GM23338 (cell line): ENCODE measurements at regions not wholly inside any gene's neighbourhood (a gene's known extent, or its start where the extent isn't known, plus 50 kb on each side); places are given as distances from the start of the nearest gene placed in this dataset.
A peak's percentile ranks its signal among the peaks of the same experiment; 100 is the strongest.

Experiments
- ATAC-seq: fragments of 200-7000 bp; cut with Tn5 transposase; 3 replicates; pipeline ENCODE4 v1.9.1; 2020
- DNase-seq: peaks from one replicate; pipeline ENCODE4 v3.0.0-alpha.2; 2015; ENCODE audit warnings: low spot score
- H2AFZ ChIP-seq: fragments of 200-600 bp; sonication (generic); 2 replicates; pipeline ENCODE4 v1.8.0; 2016; ENCODE audit warnings: antibody characterized with exemption, mild to moderate bottlenecking, moderate library complexity
- H3F3A ChIP-seq: fragments of 200-600 bp; sonication (generic); replicated peaks from 2 replicates; pipeline ENCODE4 v1.8.0; 2017; ENCODE audit warnings: antibody characterized with exemption, mixed run types, low read depth
- H3K27ac ChIP-seq: fragments of 200-600 bp; sonication (generic); 2 replicates; pipeline ENCODE4 v1.6.1; 2016; ENCODE audit warnings: low read depth
- H3K27me3 ChIP-seq: fragments of 200-600 bp; sonication (generic); 2 replicates; pipeline ENCODE4 v1.8.0; 2016; ENCODE audit warnings: mild to moderate bottlenecking, mixed run types, moderate library complexity; ENCODE audit not compliant: insufficient read depth
- H3K36me3 ChIP-seq: fragments of 200-600 bp; sonication (generic); 2 replicates; pipeline ENCODE4 v1.8.0; 2016; ENCODE audit warnings: mild to moderate bottlenecking; ENCODE audit not compliant: insufficient read depth
- H3K4me1 ChIP-seq: fragments of 200-600 bp; sonication (generic); 2 replicates; pipeline ENCODE4 v1.8.0; 2016; ENCODE audit warnings: mild to moderate bottlenecking, moderate library complexity; ENCODE audit not compliant: insufficient read depth
- H3K4me2 ChIP-seq: fragments of 200-600 bp; sonication (generic); 2 replicates; pipeline ENCODE4 v1.7.1; 2017; ENCODE audit warnings: mixed run types
- H3K4me3 ChIP-seq: fragments of 200-600 bp; sonication (generic); 2 replicates; pipeline ENCODE4 v1.6.1; 2016; ENCODE audit warnings: mixed run types
- H3K79me2 ChIP-seq: fragments of 200-600 bp; sonication (generic); replicated peaks from 2 replicates; pipeline ENCODE4 v1.8.0; 2017; ENCODE audit warnings: mild to moderate bottlenecking; ENCODE audit not compliant: insufficient read depth
- H3K9me2 ChIP-seq: fragments of 200-600 bp; sonication (generic); 2 replicates; pipeline ENCODE4 v1.8.0; 2017; ENCODE audit not compliant: insufficient read depth
- H4K20me1 ChIP-seq: fragments of 200-600 bp; sonication (generic); replicated peaks from 2 replicates; pipeline ENCODE4 v1.8.0; 2017; ENCODE audit warnings: mild to moderate bottlenecking; ENCODE audit not compliant: insufficient read depth
- H3K27ac Mint-ChIP-seq: 2 replicates; pipeline ENCODE4 v1.8.0; 2020; ENCODE audit warnings: inconsistent platforms, mild to moderate bottlenecking, moderate library complexity, mixed read lengths
- H3K27me3 Mint-ChIP-seq: 3 replicates; pipeline ENCODE4 v1.8.0; 2022; ENCODE audit warnings: low read depth, mild to moderate bottlenecking, moderate library complexity, mixed read lengths, inconsistent platforms; ENCODE audit not compliant: insufficient read depth, poor library complexity
- H3K36me3 Mint-ChIP-seq: 3 replicates; pipeline ENCODE4 v1.8.0; 2021; ENCODE audit warnings: low read depth, mild to moderate bottlenecking, inconsistent platforms, moderate library complexity, mixed read lengths
- H3K4me1 Mint-ChIP-seq: 3 replicates; pipeline ENCODE4 v1.8.0; 2020; ENCODE audit warnings: mild to moderate bottlenecking, inconsistent platforms, mixed read lengths
- H3K4me3 Mint-ChIP-seq: 3 replicates; pipeline ENCODE4 v1.8.0; 2021; ENCODE audit warnings: moderate library complexity, mild to moderate bottlenecking, inconsistent platforms, mixed read lengths
- H3K9me3 Mint-ChIP-seq: 3 replicates; pipeline ENCODE4 v1.8.0; 2020; ENCODE audit warnings: moderate library complexity, mild to moderate bottlenecking, inconsistent platforms, mixed read lengths
- CREB1 ChIP-seq: fragments of 250-450 bp; sonication (Bioruptor Pico); IDR thresholded peaks from 2 replicates; pipeline ENCODE4 v1.5.0; 2020; ENCODE audit warnings: low read depth, mild to moderate bottlenecking, moderate library complexity
- CTCF ChIP-seq, 2 experiments: fragments of 200-600 bp in 1 of 2; sonication (generic) in 1 of 2; conservative IDR thresholded peaks; 2 replicates each; pipeline versions ENCODE4 v1.5.1 to v1.6.1; 2016 to 2017; ENCODE audit warnings: antibody characterized with exemption in 2 of 2, low read depth in 2 of 2, mild to moderate bottlenecking in 2 of 2, moderate library complexity in 1 of 2
- ETS1 ChIP-seq: IDR thresholded peaks from 2 replicates; pipeline ENCODE4 v1.6.1; 2016; ENCODE audit warnings: antibody characterized with exemption
- EZH2 ChIP-seq: fragments of 200-600 bp; sonication (generic); IDR thresholded peaks from one replicate; pipeline ENCODE4 v1.8.0; 2017; ENCODE audit warnings: antibody characterized with exemption, mild to moderate bottlenecking, low read depth; ENCODE audit not compliant: unreplicated experiment
- EZH2phosphoT487 ChIP-seq: fragments of 200-600 bp; sonication (generic); IDR thresholded peaks from one replicate; pipeline ENCODE4 v1.8.1; 2018; ENCODE audit warnings: antibody characterized with exemption; ENCODE audit not compliant: unreplicated experiment
- JUNB ChIP-seq: IDR thresholded peaks from one replicate; pipeline ENCODE4 v1.6.1; 2016; ENCODE audit warnings: antibody characterized with exemption; ENCODE audit not compliant: unreplicated experiment
- NANOG ChIP-seq: IDR thresholded peaks from 2 replicates; pipeline ENCODE4 v1.6.1; 2016; ENCODE audit warnings: antibody characterized with exemption, borderline replicate concordance
- POLR2AphosphoS5 ChIP-seq: IDR thresholded peaks from 2 replicates; pipeline ENCODE4 v1.6.1; 2016; ENCODE audit warnings: antibody characterized with exemption, low read depth
- REST ChIP-seq: IDR thresholded peaks from one replicate; pipeline ENCODE4 v1.6.1; 2018; ENCODE audit warnings: antibody characterized with exemption; ENCODE audit not compliant: unreplicated experiment
- STAT1 ChIP-seq: IDR thresholded peaks from one replicate; pipeline ENCODE4 v1.6.1; 2016; ENCODE audit warnings: antibody characterized with exemption; ENCODE audit not compliant: unreplicated experiment
- ZNF114 ChIP-seq: fragments of 250-450 bp; sonication (Bioruptor Pico); IDR thresholded peaks from 2 replicates; pipeline ENCODE4 v1.5.0; 2020; ENCODE audit warnings: mild to moderate bottlenecking, moderate library complexity
- ZNF331 ChIP-seq: fragments of 250-450 bp; sonication (Bioruptor Pico); IDR thresholded peaks from 2 replicates; pipeline ENCODE4 v1.5.0; 2020; ENCODE audit warnings: low read depth, mild to moderate bottlenecking, moderate library complexity
- ZNF462 ChIP-seq: fragments of 250-450 bp; sonication (Bioruptor Pico); IDR thresholded peaks from 2 replicates; pipeline ENCODE4 v1.5.0; 2020; ENCODE audit warnings: mild to moderate bottlenecking, moderate library complexity

GRCh38 chr10:128570319-128570995 lies 444.2 kb upstream of the MKI67 start:
- no peaks in the 10 kb centered on the region for H3K9me3 Mint-ChIP-seq
- H3K27ac ChIP-seq, result no peak overlapping the region
- peaks cover 9% of the 10 kb centered on the region; the same call in 1 of the 2 replicates for H3K4me1 ChIP-seq
- peaks cover 44% of the 10 kb centered on the region for H3K4me1 Mint-ChIP-seq
- no peaks in the 10 kb centered on the region for H3K9me2 ChIP-seq
- H3K36me3 ChIP-seq, result no peaks in the 10 kb centered on the region
- no peak overlapping the region for H3K4me3 ChIP-seq
- H3K4me2 ChIP-seq, result no peak overlapping the region
- peak overlapping the region; percentile 66; the same call in 1 of the 2 replicates for H2AFZ ChIP-seq
- no peaks in the 10 kb centered on the region for H3K79me2 ChIP-seq
- ATAC-seq, result no peak
- no peak overlapping the region for H3K4me3 Mint-ChIP-seq
- DNase-seq, result no peak
- no peaks in the 10 kb centered on the region for H3K27me3 ChIP-seq
- H3F3A ChIP-seq, result no peaks in the 10 kb centered on the region
- H3K36me3 Mint-ChIP-seq, result no peaks in the 10 kb centered on the region
- H3K27ac Mint-ChIP-seq, result no peak overlapping the region
- H4K20me1 ChIP-seq, result no peaks in the 10 kb centered on the region
- H3K27me3 Mint-ChIP-seq, result peaks cover 8% of the 10 kb centered on the region
- TF ChIP-seq ETS1 (no peak), POLR2AphosphoS5 (no peak), CREB1 (CRISPR knock-in tag) (no peak), CTCF (conservative IDR thresholded peaks at IDR 0.05; ENCODE audit: low read depth in 2 of 2) (no peak), REST (no peak), EZH2 (no peak), EZH2phosphoT487 (no peak), JUNB (no peak), ZNF114 (CRISPR knock-in tag) (no peak), NANOG (no peak), ZNF462 (CRISPR knock-in tag) (no peak), STAT1 (no peak), ZNF331 (CRISPR knock-in tag) (no peak)
